CD4-positive, alpha-beta T cell treated with Interferon alpha-2 for 1 hour (primary cell): ENCODE measurements at regions not wholly inside any gene's neighbourhood (a gene's known extent, or its start where the extent isn't known, plus 50 kb on each side); places are given as distances from the start of the nearest gene placed in this dataset.
A peak's percentile ranks its signal among the peaks of the same experiment; 100 is the strongest.

ENCODE experiments used
- DNase-seq, 2 donors: peaks; one replicate each; pipeline ENCODE4 v3.0.0-alpha.2; 2020 to 2022

- DNase-seq: no peak
These were observed 66.7 kb upstream of the PNMA1 start for GRCh38 chr14:73780896-73781295.

- no peak for DNase-seq
These were observed 66.2 kb upstream of the PNMA1 start for GRCh38 chr14:73780391-73780790.

- DNase-seq: no peak
These were observed 64.6 kb upstream of the PNMA1 start for GRCh38 chr14:73778736-73779135.

GRCh38 chr14:73777420-73777819, 63.2 kb upstream of the PNMA1 start:
- DNase-seq: no peak

- no peak for DNase-seq
These were observed 62.0 kb upstream of the PNMA1 start for GRCh38 chr14:73776194-73776537.

GRCh38 chr14:73775339-73776193, 61.4 kb upstream of the PNMA1 start:
- no peak for DNase-seq

GRCh38 chr14:73774671-73775070, 60.5 kb upstream of the PNMA1 start:
- no peak for DNase-seq

GRCh38 chr14:73774241-73774570, 60.0 kb upstream of the PNMA1 start:
- no peak for DNase-seq

GRCh38 chr14:73773441-73774240, 59.5 kb upstream of the PNMA1 start:
- no peak for DNase-seq

GRCh38 chr14:73771848-73772638, 57.9 kb upstream of the PNMA1 start:
- DNase-seq: peak; percentile 76 to 81

GRCh38 chr14:73770977-73771847, 57.0 kb upstream of the PNMA1 start:
- no peak for DNase-seq

- no peak for DNase-seq
These were observed 53.9 kb upstream of the PNMA1 start for GRCh38 chr14:73768107-73768506.

- DNase-seq: peak in 1 of 2 donors; percentile 71
These were observed 50.5 kb upstream of the PNMA1 start for GRCh38 chr14:73764406-73765280.
